Stimulated activated CD4-positive, alpha-beta T cell treated with anti-CD3 and anti-CD28 coated beads, TNF-alpha, amount 100 ng/mL, for 4 hours (primary cell): ENCODE measurements at regions not wholly inside any gene's neighbourhood (a gene's known extent, or its start where the extent isn't known, plus 50 kb on each side); places are given as distances from the start of the nearest gene placed in this dataset.

Source experiments
- DNase-seq, 3 experiments: peaks; one replicate each; pipeline ENCODE4 v3.0.0-alpha.2; 2020; ENCODE audit warnings: low read depth in 3 of 3

DNA sequence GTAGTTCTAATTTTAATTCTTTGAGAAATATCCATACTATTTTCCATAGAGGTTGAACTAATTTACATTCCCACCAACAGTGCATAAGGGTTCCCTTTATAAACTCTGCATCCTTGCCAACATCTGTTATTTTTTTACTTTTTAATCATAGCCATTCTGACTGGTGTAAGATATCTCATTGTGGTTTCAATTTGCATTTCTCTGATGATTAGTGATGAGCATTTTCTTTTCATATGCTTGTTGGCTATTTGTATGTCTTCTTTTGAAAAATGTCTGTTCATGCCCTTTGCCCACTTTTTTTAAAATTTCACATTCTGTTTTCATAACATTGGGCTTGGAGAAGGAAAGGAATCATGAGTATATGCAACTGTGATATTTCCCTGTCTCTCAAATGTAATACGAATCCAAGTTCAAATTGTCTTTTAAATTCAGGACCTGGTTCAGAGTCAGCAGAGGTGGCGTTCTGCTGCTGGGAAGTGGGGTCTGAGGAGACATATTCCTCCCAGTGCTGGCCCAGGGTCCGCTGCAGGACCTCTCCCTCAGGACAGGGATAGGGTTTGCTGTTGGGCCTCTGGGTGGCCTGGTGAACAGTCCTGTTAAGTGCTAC, 81.2 kb upstream of the ETV6 start:
- DNase-seq = no peak

DNA sequence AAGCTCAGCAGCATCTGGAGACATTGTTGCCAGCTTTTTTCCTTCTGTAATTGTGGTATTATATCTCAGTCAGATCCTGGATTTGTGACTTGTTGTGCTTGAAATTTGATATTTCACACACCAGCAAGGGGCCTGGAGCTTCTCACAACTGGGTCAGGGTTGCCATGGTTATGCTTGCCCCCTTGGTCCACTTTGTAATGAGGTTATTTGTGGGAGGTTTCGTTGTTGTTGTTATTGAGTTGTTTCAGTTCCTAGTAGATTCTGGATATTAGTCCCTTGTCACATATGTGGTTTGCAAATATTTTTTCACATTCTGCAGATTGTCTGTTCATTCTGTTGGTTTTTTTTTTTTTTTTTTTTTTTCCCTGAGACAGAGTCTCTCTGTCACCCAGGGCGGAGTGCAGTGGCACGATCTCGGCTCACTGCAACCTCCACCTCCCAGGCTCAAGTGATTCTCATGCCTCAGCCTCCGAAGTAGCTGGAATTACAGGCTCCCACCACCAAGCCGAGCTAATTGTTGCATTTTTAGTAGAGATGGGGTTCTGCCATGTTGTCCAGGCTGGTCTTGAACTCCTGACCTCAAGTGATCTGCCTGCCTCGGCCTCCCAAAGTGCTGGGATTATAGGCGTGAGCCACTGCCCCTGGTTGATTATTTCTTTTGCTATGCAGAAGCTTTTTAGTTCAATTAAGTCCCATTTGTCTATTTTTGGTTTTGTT, 80.6 kb upstream of the ETV6 start:
- no peak for DNase-seq

DNA sequence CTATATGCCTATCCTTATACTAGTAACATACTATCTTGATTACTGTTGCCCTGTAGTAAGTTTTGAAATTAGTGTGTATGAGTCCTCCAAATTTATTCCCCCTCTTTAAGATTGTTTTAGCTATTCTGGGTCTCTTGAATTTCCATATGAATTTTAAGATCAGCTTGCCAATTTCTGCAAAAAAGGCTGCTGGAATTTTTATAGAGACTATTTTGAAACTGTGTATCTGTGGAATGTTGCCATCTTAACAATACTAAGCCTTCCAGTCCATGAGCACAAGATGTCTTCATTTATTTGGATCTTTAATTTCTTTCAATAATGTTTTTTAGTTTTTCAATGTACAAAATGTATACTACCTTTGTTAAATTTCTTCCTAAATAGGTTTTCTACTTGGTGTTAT, 79.8 kb upstream of the ETV6 start:
- no peak for DNase-seq

DNA sequence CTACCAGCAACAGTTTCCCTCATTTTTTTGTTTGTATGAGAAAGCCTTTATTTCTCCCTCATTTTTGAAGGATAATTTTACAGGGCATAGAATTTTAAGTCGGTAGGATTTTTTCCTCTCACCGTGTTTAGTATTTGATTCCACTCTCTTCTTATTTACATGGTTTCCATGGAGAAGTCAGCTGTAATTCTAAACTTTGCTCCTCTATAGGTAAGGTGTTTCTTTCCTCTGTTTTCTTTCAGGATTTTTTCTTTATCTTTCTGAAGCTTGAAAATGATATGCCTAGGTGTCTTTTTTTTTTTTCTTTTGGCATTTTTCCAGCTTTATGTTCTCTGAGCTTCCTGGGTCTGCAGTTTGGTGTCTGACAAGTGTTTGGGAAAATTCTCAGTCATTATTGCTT, 75.6 kb upstream of the ETV6 start:
- no peak for DNase-seq

DNA sequence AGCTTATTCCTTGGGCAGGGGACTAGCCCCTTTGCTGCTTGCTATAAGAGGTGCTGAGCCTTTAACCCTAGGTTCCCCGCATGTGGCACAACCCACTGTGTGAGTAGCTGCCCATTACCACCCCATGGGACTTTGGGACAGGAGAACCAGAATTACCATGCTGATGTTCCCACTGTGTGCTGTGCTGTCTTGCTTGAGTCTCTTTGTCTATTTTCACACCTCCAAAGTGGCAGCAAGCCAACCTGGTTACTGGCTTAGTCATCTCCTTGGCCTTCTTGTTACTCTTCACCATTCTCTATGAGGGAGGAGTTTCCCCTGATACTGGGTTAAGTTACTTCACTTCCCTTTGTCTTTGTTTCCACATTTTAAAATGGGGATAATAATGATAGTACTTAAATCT, 73.4 kb upstream of the ETV6 start:
- DNase-seq = no peak

DNA sequence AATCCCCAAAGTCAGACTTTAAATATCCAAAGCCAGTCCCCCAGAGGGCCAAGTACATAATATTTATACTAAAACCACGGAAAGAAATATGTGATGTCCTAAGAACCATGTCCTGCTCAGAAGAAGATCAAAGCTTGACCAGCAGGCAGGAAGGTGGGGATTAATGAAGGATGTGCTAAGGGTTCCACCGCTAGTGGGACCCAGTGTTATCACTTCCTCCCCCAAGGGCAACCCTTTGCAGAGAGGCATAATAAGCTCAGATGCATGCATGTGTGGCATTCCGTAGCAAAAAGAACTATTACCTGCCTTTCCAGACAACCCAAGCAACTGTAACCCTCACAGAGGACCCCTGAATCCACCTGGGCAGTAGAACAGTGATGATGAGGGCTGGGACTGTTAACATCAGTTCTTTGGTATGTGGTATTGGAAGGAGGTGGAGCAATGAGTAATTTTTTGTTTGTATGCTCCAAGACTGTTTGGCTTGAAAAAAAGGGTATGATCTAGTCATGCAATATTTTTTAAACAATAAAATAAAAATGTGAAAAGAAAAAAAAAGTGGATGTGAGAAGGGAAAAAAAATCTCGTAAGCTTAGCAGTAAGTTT, 71.7 kb upstream of the ETV6 start:
- no peak for DNase-seq

DNA sequence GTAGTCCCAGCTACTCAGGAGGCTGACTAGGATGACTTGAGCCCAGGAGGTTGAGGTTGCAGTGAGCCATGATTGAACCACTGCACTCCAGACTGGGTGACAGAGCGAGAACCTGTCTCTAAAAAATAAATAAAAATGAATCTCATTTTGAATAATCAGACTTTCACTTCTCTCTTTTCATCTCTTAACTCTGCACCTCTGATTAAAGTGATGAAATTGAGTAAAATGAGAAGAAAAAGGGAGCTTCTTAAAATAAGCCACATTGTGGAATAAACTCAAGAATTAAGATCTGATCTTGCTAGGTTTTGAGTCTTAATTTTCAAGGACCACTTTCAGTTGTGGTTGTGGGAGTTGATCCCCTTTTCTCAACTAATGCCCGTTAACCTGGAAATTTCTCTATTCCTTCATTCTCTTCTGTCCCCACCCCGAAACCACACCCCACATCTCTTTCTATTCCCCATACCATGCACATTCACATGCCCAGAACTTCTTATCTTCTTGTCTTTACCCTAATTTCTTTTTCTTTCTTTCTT, 70.9 kb upstream of the ETV6 start:
- no peak for DNase-seq

DNA sequence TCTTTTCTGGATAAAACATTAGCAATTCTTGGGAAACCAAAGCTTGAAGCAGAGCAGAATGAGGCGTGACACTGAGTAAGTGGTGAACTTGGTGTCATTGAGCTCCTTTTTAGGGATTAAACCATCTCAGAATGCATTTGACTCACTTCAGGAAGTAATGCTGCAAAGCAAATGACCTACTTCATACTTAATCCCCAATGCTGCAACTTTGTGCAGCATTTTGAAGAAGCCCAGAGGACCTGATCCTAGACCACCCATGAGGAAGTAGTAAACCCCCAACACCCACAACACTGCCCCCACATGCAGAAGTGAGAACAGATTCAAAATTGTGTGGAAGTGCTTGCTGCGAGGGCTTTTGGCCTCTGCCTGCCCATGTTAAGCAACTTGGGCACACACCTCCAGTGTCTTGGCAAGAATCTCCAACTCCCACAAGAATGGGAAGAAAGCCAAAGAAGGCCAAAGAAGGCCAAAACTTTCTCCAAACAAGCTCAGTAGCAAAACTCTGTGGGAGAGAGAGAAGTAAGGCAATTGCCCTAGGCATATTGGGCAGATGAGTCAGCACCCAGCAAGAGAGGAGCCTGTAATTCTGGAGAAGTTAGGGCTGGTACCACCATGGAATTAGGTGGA, 69.2 kb upstream of the ETV6 start:
- no peak for DNase-seq

DNA sequence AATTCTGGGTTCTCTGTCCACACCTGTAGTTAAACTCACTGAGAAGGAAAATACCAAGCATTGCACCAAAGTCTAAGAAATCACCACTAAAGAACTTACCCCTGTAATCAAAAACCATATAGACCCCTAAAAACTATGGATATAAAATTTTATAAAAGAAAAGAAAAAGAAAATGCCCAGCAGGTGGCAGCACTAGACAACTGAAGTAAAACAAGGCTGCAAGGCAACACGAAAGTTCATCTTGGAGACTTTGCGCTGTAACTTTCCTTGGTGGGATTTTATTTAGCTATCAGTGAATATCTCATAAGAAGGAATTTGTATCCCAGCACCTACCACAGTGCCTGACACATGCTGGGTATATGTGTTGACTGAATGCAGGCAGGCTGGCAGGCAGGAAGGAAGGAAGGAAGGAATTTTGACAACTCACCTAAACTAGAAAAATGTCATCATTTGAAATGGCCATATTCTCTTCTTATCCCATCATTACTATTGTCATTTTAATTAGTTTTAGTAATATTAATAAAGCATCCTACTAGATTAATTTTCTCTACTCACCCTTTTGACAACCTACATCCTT, 68.2 kb upstream of the ETV6 start:
- peak; percentile 25 to 65 (median 40) for DNase-seq

DNA sequence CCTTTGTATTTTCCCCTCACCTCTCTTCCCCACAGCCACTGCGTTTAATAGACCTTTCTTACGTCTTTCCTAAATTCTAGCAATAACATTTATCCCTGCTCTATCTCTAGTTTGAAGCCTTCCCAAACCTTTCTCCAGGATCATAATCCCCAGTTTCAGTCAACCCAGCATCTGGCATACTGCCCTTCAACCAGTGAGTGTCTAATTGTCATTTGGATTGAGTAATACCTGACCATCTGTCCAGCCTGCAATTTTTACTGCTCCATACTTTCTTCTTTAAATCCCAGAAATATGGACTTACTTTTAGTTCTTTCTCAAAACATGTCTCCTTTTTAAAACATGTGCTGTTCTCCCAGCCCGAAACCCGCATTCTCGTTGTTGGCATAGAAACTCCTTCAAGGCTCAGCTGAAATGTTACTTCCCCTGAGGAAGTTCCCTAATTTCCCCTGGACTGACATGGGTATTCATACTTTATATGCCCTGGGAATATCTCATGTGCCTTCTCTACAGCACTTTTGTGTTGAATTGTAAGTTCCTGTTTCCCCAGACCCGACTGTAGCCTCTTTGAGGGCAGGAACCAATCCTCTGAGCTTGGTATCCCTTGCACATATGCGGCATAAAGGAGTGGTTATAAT, 65.1 kb upstream of the ETV6 start:
- DNase-seq = no peak

DNA sequence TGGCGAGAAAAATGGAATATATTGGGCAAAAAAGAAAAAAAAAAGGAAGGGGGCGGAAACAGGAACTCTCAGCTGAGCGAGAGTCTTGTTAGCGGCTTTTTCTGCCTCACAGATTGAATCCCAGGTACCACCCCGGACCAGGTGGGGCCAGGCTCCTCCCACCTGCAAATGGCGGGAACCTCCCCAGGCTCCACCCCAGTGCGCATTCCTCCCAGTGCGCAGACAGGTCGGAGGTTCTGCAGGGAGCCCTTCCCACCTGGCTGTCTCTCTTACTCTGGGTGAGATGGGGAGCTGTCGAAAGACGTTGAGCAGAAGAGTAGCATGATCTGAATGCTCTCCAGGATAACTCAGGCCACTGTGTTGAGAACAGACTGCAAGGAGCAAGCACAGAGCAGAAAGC, 57.0 kb upstream of the ETV6 start:
- DNase-seq = no peak

DNA sequence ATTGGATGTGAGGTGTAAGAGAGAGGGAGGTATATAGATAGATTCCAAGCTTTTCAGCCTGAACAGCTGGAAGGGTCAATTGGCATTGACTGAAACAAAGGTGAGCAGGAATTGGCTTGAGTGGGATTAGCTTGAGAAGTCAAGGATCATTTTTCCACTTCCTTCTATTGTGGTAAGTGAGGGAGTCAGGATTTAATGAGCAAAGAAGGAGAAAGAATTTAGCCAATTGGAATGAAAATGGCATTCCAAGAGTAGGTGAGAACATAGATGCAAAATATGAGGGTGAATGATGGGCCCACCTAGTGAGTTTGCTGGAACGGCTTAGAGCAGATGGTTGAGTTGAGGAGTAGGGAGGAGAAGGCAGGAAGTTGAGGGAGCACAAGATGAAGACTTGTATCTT, 56.5 kb upstream of the ETV6 start:
- no peak for DNase-seq

DNA sequence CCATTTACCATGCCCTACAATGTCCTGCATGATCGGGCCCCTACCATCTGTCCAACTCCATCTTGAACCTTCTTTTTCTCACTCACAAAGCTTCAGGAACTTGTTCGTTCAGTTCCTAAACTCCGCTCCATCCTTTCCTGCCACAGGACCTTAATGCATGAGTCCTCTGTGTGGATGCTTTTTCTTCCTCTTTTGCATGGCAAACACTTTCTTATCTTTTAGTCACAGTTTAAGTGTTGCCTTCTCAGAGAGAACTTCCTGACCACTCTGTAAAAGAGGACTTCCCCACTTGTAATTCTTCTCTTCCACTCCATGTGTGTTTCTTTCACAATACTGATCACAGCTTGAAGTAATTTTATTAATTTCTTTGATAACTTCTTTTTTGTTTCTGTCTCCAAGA, 54.4 kb upstream of the ETV6 start:
- DNase-seq = no peak

DNA sequence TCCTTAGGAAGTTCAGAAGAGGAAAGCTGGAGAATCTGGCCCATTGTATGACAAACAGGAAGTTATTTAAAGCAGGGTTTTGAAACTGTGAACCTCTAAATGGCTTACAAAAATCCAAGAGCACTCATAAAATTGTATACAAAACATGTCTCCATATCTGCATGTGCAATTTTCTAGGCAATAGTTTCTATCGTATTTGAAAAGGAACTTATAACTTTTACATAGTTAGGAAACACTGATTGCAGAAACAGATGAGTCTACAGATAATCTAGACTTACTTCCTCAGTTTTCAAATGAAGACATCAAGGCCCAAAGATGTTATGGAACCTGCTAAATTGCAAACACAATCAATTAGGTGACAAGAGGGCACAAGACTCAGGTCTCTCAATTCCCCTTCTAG, 53.3 kb upstream of the ETV6 start:
- no peak for DNase-seq

DNA sequence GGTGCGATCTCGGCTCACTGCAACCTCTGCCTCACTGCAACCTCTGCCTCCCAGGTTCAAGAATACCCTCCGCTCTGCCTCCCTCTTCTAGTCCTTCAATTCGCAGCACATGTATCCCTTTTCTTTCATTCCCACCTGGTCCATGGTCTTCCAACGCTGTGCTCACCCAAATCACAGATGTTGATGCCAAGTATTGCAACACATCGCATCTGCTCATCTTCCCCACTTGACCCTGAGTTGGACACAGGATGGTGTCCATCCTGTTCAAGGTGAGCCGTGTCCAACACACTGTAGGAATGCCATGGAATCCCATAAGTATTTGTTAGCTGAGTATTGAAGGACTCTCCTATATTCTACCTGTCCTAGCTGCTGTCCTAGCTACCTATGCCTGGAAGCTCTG, 50.6 kb upstream of the ETV6 start:
- DNase-seq = no peak
